ENCODE measurements at regions not wholly inside any gene's neighbourhood (a gene's known extent, or its start where the extent isn't known, plus 50 kb on each side); places are given as distances from the start of the nearest gene placed in this dataset.

DNA sequence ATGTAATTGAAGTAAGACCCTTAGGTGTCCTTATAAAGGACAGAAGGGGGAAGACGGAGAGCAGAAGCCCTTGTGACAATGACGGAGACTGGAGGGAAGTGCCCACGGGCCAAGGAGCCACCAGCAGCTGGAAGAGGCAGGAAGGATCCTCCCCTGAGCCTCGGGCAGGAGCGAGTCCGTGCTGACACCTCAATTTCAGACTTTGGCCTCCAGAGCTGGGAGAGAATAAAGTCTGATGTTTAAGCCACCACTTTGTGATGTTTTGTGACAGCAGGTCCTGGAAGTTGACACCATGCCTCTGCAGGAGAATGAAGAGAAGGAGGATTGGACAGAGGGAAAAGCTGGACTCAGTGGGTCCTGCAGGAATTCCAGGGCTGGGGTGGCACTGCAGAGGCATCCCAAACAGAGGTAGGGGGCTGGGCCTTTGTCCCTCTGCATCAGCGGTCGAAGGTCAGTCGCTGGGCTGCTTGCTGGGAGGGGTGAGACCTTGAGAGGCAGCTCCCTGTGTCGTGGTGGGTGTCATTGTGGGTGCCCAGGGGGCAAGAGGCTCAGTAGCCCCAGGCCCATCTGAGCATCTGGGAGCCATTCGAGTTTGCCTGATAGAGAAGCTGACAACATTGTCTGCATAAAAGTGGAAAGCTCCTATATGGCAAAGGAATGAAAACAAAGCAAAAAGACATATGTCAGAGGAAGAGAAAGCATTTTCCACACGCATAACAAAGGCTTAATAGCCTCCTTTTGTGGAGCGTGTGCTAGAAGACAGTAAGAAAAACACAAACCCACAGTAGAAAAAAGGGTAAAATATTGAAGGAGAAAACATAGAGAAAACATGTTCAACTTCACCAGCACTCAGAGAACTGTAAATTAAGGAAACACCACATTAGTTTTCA, 68.8 kb downstream of the RTL6 start:
- TF ChIP-seq EZH2 (IDR thresholded peaks at IDR 0.05; ENCODE audit: low read length), result no peak
- TF ChIP-seq, protein P1, sequence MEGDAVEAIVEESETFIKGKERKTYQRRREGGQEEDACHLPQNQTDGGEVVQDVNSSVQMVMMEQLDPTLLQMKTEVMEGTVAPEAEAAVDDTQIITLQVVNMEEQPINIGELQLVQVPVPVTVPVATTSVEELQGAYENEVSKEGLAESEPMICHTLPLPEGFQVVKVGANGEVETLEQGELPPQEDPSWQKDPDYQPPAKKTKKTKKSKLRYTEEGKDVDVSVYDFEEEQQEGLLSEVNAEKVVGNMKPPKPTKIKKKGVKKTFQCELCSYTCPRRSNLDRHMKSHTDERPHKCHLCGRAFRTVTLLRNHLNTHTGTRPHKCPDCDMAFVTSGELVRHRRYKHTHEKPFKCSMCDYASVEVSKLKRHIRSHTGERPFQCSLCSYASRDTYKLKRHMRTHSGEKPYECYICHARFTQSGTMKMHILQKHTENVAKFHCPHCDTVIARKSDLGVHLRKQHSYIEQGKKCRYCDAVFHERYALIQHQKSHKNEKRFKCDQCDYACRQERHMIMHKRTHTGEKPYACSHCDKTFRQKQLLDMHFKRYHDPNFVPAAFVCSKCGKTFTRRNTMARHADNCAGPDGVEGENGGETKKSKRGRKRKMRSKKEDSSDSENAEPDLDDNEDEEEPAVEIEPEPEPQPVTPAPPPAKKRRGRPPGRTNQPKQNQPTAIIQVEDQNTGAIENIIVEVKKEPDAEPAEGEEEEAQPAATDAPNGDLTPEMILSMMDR (optimal IDR thresholded peaks at IDR 0.05 in 1 of 3, IDR thresholded peaks at IDR 0.05 in 1 of 3, conservative IDR thresholded peaks at IDR 0.05 in 1 of 3; ENCODE audit: extremely low read depth in 1 of 3, insufficient read depth in 2 of 3, low read length in 3 of 3), result no peak
